ENCODE measurements at regions not wholly inside any gene's neighbourhood (a gene's known extent, or its start where the extent isn't known, plus 50 kb on each side); places are given as distances from the start of the nearest gene placed in this dataset.

DNA sequence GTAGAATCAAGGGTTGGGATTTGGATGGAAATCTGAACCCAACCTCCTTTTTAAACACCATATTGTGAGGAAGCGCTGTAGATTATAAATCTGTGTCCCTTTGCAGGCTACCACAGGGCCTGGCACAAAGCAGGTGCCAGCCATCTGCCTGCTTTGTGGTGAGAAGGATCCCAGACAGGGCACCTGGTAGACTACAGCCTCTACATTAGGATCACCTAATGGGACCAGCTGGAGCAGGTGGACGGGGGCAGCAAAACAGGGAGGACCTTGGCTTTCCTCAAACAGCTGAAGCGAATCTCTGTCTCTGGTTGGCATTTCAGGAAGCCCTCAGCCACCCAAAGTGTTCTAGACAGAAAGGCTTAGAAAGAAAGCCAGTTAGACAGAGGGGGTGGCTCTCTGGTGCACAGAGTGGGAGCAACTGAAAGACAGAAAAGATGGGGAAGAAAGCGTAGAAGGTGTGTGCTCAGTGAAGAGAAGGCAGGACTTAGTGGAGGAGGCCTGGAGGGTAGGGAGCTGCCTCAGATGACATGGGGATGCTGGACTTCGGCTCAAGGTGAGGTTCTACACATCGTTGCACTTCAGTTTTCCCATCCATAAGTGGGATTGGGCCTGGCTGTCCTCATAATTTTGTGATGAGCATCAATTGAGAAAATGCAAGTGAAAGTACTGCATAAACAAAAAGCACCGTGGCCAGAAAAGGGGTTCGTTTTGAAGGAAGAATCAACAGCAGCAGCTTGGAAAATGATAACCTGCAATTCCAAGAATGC lies 350.8 kb downstream of the CYRIA start:
- DNase-seq = no peak

DNA sequence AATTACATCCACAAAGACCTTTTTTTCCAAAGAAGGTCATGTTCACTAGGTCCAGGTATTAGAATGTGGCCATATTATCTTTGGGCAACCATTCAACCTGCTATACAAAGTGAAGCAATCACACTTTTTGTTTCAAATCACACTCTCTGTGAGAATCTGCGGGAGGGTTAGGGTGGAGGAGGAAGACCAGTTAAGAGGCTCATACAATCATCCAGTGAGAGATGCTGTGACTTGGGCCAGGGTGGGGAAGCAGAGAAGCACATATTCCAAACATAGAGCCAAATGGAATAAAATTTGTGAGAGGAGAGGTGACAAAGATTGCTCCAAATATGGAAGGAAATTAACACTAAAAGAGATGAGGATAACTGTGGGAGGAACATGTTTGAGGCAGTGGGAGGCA lies 351.6 kb downstream of the CYRIA start:
- DNase-seq = no peak

DNA sequence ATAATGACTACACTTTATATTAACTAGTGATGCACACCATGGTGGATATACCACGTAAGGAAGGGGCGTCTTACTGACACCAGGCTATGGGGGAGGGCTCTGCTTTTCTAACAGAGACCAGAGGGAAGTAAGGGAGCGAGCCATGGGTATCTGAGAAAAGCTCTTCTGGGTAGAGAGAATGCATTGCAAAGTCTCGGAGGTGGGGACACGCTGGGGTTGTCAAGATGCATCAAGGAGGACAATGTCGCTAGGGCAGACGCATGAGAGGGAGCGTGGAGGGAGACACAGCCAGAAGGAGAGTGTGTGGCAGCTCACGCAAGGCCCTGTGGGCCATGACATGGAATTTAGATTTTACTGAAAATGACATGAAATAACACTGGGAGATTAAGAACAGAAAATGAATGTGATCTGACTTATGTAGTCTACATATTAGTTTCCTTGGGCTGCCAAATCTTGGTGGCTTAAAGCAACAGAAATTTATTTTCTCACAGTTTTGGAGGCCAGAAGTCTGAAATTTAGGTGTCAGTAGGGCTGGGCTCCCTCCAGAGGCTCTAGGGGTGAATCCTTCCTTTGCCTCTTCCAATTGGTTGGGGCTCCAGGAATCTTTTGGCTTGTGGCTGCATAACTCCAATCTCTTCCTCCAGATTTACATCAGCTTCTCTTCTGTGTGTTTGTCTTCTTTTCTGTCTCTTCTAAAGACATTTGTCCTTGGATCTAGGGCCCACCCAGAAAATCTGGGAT lies 352.2 kb downstream of the CYRIA start:
- no peak for DNase-seq

DNA sequence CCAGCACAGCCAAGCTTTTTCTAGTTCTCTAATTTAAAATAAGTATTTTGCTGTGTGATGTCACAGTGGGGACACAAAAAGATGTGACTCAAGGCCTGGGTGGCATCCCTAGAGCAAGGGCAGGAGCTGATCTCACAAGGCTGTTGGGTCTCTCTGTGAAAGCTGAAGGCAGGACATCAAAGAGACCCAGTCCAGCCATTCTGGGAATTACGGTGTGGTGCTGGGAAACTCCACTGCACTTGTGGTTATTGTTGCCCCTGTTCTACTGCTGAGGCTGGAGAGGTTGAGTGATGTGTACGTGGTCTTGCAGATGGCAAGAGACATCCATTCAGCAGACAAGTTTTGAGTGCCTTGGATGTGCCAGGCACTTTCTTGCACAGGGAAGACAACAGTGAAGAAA lies 352.9 kb downstream of the CYRIA start:
- no peak for DNase-seq

DNA sequence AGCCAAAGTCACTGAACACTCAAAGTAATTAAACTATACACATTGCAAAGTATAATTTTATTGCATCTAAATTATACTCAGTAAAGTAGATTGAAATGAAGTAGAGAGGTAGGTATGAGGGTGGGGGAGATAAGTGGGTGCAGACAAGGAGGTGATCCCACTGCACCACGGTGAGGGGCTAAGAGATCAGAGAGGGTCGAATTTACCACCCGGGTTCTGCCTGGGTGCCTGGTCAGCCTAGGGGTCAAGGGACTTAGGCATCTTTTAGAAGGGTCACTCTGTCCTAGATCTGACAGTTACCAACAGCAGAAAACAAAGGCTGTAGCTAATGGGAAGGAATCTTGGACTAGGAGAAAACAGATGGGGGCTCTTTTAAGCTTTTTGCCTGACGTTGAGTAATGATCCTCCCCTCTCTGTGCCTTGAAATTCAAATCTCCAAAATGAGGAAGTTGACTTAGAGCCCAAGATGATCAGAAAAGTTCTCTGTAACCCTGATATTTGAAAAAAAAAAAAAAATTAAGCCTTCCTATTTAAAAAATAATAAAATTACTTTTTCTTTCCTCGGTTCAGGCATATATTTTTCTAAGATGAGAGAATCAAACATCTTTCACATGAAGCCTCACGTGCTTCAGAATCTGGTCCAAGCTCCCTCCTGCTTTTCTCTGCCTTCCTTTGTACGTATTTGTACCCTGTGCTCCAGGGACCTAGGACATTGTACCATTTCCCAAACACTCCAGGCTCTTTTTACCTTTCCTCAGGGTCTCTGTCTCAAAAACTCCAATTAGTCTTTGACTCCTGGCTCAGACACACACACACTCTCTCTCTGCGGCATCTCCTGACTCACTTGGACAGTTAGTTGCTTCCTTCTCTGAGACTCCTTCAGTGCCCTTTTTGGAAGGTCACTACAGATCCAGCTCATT lies 353.9 kb downstream of the CYRIA start:
- DNase-seq = peak; percentile 35

DNA sequence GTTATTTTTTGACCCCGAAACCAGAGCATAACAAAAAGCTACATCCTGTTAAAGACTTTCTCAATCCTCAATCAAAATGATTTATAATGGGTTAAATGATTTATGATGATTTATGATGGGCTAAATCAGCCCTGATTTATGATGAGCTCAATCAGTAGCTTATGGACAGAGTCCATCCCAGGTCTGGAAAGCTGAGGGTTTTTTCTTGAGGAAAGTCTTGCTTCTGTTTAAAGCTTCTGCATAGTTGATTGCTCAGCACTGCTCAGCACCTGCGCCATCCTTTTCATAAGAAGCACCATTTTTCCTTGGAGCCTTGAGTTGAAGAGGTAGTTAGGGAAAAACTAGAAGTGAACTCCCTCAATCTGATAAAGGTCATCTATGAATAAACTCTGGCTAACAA lies 356.8 kb downstream of the CYRIA start:
- DNase-seq = no peak

DNA sequence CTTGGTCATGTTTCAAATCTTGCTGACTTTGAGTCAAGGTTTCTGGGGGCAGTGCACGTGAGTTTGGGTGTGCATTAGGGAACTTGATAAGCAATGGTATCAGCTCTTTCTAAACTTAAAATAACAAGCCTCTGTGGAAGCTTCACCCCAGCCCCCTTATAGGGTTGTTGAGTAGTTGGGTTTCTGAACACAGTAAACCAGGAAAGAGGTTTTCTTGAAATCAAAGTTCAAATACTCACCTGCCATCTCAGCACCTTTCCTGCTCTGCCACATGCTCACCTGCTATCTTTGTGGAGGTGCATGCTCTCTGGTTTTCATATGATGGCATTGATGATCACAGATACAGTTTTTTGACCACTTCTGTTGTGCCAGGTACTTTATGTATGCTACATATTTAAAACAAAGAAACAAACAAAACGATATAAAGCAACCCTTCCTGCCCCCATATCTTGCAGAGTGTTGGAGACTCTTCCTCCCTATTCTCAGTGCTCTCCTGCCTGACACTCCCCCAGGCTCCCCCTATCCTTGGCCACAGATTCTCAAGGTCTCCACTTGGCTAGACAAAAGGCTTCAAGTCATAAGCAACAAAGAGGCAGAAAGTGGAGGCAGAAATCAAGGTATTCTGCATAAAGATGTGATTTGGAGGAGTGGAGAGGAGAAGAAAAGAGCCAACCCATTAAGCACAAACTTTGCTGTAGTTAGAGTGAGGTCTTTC lies 360.6 kb downstream of the CYRIA start:
- DNase-seq = no peak

DNA sequence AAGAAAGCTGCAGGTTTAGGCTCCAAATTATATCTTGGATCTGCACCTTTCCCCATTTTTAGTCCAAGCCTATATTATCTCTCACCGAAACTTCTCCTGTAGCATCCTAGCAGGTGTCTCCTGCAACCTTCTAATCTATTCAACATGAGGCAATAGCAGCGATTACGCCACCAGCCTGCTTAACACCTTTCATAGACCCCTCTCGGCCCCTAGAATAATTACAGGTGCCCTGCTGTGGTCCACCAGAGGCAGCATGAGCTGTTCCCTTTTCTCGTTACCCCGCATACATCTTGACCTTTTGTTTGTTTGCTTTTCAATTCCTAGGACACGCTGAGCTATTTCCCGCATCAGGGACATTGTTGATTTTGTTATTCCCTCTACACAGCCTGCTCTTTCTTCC lies 361.9 kb downstream of the CYRIA start:
- DNase-seq = no peak

DNA sequence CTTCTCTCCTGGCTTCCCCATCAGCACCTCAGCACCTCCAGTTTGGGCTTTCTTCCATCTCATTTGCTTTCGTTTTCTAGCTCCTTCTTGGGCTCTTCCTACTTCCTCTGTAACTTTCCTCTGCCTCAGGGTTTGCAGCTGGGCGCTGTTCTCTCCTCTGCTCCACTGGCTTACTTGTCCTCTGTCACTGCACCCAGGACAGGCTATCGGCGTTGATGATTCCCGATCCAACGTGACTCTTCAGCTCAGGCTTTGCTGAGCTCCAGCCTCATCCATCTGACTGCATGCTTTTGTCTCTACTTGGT lies 362.4 kb downstream of the CYRIA start:
- peak; percentile 41 for DNase-seq

DNA sequence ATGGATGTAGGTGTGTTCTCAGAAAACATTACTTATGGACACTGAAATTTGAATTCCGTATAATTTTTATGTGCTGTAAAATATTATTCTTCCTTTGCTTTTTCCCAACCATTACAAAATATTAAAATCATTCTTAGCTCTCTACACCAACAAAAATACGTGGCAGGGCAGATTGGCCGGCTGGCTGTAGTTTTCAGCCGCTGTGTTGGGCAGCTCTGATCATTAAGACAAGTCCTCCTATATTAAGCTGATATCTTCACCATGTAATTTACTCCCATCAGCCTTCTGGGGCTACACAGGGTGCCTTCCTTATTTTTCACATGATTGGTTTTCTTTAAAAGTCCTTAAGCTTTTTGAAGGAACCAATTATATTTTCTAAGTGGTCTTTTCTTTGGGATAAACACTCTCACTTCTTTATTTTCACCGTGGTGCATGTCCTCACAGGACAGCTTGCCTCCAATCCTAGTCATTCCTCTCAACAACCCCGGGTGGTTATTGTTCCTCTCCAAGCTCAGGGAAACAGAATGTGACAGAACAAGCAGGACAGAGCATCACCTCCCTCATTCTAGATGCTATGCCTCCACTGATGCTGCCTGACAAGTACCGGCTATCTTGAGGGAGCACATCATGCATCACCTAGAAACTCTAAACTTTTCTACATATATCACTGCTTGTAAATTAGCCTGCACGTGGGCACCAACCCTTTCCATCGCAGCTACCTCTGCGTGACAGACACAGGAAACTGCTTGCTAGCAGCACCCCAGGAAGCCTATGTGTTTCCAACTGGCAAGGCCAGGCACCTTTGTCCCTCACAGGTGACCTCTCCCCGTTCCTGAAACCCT lies 362.3 kb downstream of the MYCN start:
- DNase-seq = no peak

DNA sequence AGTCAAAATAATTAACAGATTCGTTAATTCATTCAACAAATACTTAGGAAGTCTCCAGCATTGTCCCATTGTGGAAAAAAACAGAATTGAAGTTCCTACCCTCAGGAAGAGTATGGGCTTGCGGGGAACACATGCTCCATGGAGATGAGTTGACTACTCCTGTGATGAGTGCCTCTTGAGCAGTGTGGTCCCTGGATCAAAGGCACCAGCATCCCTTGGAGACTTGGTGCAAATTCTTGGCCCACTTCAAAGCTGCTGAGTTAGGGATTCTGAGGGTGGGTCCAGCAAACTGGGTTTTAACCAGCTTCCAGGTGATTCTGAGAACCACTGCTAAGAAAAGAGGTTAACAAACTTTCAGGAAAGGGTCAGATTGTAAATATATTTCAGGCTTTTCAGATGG lies 361.6 kb downstream of the MYCN start:
- DNase-seq = no peak

DNA sequence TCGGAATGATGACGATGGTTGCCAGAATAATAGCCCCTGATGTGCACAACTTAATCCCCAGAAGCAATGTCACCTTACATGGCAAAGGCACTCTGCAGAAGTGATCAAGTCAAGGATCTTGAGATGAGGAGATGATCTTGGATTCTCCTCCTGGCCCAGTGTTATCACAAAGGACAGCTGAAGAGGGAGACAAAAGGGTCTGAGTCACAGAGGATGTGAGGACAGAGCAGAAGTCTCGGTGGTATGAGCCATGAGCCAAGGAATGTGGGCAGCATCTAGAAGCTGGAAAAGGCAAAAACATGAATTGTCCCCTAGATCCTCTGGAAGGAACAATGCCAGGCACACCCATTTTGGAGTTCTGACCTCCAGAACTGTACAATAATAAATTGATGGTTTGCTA lies 358.5 kb downstream of the MYCN start:
- no peak for DNase-seq

DNA sequence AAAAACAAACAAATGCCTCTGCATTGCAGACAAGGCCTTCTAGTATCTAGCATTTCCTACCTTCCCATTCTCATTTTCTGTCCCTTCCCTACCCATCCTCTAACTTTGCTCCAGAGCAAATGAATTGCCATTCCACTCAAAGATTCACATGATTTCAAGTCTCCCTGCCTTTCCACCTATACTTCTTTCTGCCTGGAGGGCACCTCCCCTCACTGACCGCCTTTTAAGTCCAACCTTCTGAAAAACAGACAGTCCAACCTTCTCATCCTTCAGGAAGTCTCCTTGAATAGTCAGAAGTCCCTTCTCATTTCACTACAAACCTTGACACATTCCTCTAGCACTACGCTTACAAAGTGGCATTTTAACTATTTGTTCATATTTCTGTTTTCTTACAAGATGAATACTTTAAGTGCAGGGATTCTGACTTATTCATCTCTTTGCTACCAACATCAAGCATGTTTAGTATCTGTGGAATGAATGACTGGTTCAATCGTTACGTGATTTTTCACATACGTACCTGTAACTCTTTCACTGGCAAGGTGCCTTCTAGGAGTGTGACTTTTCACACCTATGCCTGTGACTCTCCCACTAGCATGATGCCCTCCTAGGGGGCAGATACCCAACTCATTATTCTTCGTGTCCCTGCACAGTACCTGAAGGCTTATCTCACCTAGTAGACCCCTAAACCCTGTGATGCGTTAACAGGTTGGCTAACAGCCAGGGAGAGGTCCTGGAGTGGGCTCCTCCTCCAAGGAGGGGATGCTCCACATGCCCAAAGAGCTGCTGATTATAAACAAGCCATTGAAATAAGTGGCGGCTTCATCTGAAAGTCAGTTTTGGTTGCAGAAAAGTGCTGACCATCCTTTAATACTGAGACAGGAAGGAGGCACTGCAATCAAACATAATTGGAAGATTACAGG lies 356.2 kb downstream of the MYCN start:
- no peak for DNase-seq

DNA sequence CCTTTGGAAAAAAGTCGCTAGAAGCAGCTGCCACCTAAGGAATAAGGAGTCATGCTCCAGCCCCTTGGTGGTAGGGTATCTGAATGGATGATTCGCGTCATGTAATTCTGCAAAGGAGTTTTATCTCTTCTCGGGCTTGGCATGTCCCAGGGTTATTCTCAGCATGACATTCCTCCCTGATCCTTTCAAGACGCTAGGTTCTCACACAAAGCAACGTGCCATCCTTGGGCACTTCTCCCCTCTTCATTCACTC lies 355.6 kb downstream of the MYCN start:
- no peak for DNase-seq

DNA sequence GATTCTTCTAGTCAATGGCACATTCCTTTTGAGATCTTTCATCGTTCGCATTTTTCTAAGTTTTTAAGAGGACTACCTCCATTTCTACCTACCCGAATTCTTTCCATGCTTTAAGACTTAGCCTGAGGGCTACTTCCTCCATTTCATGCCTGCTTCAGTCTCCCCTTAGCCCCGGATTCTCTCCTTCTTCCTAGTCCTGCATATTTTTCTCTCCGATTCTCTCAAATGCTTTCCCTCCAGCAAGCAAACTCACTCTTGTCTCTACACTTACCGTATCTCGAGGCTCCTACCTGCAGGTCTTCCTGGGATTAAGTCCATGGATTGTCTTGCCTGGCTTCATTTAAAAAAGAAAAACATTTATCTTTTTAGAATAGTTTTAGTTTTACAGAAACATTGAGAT lies 354.4 kb downstream of the MYCN start:
- no peak for DNase-seq

DNA sequence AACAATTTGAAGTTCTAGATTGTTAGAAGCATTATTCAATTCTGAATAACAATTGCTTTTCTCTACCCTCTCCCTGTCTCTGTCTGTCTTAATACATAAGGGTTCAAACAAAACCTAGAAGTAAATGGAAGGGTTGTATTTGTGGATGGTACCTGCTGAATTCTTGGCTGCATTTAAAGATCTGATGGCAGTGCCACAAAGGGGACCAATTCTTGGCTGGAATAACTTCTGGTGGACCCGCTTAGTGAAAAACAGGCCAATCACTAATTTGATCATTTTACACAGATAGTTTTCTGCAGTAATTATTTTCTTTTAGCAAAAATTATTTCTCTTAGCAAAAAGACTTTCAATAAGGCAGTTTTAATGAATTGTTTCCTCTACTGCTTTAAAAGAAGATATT lies 353.5 kb downstream of the MYCN start:
- no peak for DNase-seq

DNA sequence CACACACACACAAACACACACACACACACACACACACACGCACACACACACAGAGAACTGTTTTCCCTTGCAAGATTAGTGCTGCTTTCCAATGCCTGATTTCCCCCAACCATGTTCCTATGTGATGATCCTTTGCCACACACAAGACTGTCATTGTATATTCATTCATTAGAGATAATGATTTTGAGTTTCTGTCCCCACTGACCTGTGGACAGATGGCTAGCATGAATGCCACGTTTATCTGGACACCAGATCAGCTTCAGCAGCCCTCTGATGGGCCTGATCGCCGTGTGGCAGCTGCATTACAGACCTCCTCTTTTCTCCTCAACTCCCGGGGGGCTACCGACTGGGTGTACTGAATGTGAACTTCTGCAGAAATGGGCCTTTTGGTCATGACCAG lies 353.0 kb downstream of the MYCN start:
- DNase-seq = no peak

DNA sequence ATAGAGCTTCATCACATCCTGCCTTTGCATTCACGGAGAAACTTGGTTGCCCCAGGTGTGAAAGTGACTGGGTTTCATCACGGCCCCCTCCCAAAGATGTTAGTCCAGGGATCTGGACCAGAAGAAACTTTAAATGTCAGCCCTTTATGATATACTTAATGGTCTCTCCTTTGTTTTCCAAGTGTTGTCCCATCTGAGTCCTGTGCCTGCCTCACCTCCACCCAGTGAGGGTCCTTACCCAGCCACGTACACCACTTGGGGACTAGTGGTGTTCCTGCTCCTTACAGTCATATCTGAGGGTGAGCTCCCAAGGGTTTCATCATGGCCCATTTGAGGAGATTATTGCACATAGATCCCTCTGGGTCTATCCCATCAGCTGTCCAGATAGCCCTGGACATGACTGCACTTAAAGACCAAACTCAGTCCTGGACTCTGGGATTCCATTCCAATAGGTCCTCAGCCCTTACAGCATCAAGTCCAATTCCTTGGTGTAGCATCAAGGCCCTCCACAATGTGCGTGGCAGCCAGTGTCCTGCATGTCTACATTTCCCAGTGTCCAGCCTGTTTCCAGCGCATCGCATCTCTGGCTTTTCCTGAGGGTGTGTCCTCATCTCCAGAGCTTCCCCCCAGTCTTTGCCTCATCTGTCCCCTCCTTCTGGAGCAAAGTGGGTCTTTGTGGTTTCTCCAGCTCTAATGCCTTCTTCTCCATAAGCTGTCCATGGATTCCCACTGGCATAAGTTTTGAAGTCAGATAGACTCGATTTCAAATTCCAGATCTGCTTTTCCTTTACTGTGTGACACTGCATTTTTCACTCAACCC lies 351.6 kb downstream of the MYCN start:
- DNase-seq = no peak

DNA sequence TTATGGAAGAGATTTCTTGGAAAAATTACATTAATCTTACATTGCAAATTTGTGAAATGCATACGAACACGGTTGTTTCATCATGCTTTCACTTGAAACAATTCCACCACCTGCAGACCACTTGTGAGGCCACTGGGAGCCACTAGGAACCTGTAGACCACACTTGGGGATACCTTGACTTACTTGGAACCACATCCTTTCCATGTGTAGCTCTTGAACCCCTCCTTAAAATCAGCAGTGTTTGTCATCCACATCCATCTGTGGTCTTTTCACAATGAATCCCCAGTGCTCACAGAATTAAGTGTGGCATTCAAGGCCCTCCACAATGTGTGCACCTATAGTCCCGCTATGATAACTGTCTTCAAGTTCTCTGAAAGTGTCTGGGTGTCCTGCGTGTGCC lies 350.9 kb downstream of the MYCN start:
- DNase-seq = no peak

DNA sequence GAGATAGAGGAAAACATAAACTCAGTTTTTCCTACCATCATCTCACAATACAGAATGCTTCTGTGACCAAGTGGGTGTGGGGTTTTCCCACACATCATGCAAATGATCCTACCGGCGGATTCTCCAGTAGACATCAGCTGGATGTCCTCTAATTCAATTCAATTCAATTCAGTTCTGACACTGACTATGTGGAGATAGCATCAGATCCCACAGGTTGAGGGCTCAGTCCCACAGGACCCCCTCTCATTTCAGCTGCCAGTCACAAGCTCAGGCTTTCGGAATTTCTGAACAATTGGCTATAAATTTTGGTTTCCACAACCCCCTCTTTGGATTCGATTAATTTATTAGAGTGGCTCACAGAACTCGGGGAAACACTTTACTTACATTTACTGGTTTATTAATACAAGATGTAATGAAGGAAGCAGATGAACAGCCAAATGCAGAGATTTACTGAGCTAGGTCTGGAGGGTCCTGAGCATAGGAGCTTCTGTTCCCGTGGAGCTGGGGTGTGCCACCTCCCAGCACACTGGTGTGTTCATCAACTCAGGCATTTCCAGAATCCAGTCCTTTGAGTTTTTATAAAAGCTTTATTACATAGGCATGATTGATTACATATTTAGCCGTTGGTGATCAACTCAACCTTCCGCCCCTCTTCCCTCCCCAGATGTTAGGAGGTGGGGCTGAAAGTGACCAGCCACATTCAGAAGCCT lies 350.1 kb downstream of the MYCN start:
- no peak for DNase-seq

Data from OCI-M1 (cell line).